ENCODE measurements at regions not wholly inside any gene's neighbourhood (a gene's known extent, or its start where the extent isn't known, plus 50 kb on each side); places are given as distances from the start of the nearest gene placed in this dataset.

- in situ Hi-C loops (cut with MboI; ENCODE audit: low sequenced_read_pairs, unreplicated experiment): no loop called here
- no peak for TF ChIP-seq CTCF (IDR thresholded peaks at IDR 0.05; ENCODE audit: borderline replicate concordance, control extremely low read depth, extremely low read depth, insufficient read depth, missing control alignments)
- DNase-seq (ENCODE audit: low spot score): no peak
Observed at GRCh38 chr11:134535029-134536025, 123.3 kb upstream of the B3GAT1 start.

GRCh38 chr11:134533511-134533910, 121.5 kb upstream of the B3GAT1 start:
- TF ChIP-seq CTCF (IDR thresholded peaks at IDR 0.05; ENCODE audit: borderline replicate concordance, control extremely low read depth, extremely low read depth, insufficient read depth, missing control alignments): no peak
- DNase-seq (ENCODE audit: low spot score): no peak
- in situ Hi-C loops (cut with MboI; ENCODE audit: low sequenced_read_pairs, unreplicated experiment): no loop called here

GRCh38 chr11:134532921-134533421, 120.9 kb upstream of the B3GAT1 start:
- in situ Hi-C loops (cut with MboI; ENCODE audit: low sequenced_read_pairs, unreplicated experiment): no loop called here
- no peak for TF ChIP-seq CTCF (IDR thresholded peaks at IDR 0.05; ENCODE audit: borderline replicate concordance, control extremely low read depth, extremely low read depth, insufficient read depth, missing control alignments)
- DNase-seq (ENCODE audit: low spot score): no peak

- no peak for TF ChIP-seq CTCF (IDR thresholded peaks at IDR 0.05; ENCODE audit: borderline replicate concordance, control extremely low read depth, extremely low read depth, insufficient read depth, missing control alignments)
- DNase-seq (ENCODE audit: low spot score): no peak
- in situ Hi-C loops (cut with MboI; ENCODE audit: low sequenced_read_pairs, unreplicated experiment): no loop called here
Observed at GRCh38 chr11:134532131-134532920, 120.3 kb upstream of the B3GAT1 start.

GRCh38 chr11:134531327-134532130, 119.5 kb upstream of the B3GAT1 start:
- DNase-seq (ENCODE audit: low spot score): no peak
- in situ Hi-C loops (cut with MboI; ENCODE audit: low sequenced_read_pairs, unreplicated experiment): no loop called here

More at GRCh38 chr11:134531327-134532130, 119.5 kb upstream of the B3GAT1 start:
- TF ChIP-seq CTCF (IDR thresholded peaks at IDR 0.05; ENCODE audit: borderline replicate concordance, control extremely low read depth, extremely low read depth, insufficient read depth, missing control alignments): no peak

Data from GM13976 (cell line).